Spleen (tissue), 7 donors: ENCODE measurements at regions not wholly inside any gene's neighbourhood (a gene's known extent, or its start where the extent isn't known, plus 50 kb on each side); places are given as distances from the start of the nearest gene placed in this dataset.

Experiments used
- POLR2A ChIP-seq, 3 donors: fragments of 450-650 bp; IDR thresholded peaks; one replicate each; pipeline ENCODE4 v1.5.1; 2017; ENCODE audit warnings: antibody characterized with exemption in 3 of 3, mild to moderate bottlenecking in 1 of 3
- POLR2AphosphoS5 ChIP-seq, 3 donors: sonication (generic); formaldehyde crosslinking; IDR thresholded peaks; one replicate each; pipeline ENCODE4 v1.5.1; 2017; ENCODE audit warnings: antibody characterized with exemption in 3 of 3
- TF ChIP-seq, protein P1 (sequence below), 11 experiments: fragments of 200-600 bp in 7 of 11; fragments of 450-650 bp in 4 of 11; sonication (generic) in 4 of 11; IDR thresholded peaks in 8 of 11; conservative IDR thresholded peaks in 3 of 11; 1 replicate in 7 of 11; 2 replicates in 4 of 11; pipeline versions ENCODE4 v1.4.0 to v1.8.0; 2016 to 2021; ENCODE audit warnings: antibody characterized with exemption in 11 of 11, inconsistent platforms in 4 of 11, mild to moderate bottlenecking in 1 of 11
- donor health status: DM: no; HTN: no; CAD: no; lungs with moderate emphysema.
- donor health status: DM: no; HTN: no; CAD: no.
- donor health status: DM: no; HTN: no; CAD: no.

GRCh38 chr22:27466778-27467438 is 334.6 kb downstream of the MN1 start:
- TF ChIP-seq, protein P1, sequence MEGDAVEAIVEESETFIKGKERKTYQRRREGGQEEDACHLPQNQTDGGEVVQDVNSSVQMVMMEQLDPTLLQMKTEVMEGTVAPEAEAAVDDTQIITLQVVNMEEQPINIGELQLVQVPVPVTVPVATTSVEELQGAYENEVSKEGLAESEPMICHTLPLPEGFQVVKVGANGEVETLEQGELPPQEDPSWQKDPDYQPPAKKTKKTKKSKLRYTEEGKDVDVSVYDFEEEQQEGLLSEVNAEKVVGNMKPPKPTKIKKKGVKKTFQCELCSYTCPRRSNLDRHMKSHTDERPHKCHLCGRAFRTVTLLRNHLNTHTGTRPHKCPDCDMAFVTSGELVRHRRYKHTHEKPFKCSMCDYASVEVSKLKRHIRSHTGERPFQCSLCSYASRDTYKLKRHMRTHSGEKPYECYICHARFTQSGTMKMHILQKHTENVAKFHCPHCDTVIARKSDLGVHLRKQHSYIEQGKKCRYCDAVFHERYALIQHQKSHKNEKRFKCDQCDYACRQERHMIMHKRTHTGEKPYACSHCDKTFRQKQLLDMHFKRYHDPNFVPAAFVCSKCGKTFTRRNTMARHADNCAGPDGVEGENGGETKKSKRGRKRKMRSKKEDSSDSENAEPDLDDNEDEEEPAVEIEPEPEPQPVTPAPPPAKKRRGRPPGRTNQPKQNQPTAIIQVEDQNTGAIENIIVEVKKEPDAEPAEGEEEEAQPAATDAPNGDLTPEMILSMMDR (IDR thresholded peaks at IDR 0.05 in 8 of 11, conservative IDR thresholded peaks at IDR 0.05 in 3 of 11): no peak
- TF ChIP-seq POLR2A (IDR thresholded peaks at IDR 0.05) (no peak), POLR2AphosphoS5 (IDR thresholded peaks at IDR 0.05) (no peak)
